C4-2B (cell line): ENCODE measurements at regions not wholly inside any gene's neighbourhood (a gene's known extent, or its start where the extent isn't known, plus 50 kb on each side); places are given as distances from the start of the nearest gene placed in this dataset.

ENCODE experiments used
- ZFX ChIP-seq: fragments of 450-650 bp; IDR thresholded peaks from 2 replicates; pipeline ENCODE4 v1.6.1; 2017
- TF ChIP-seq, protein P1 (sequence below): fragments of 450-650 bp; conservative IDR thresholded peaks from 2 replicates; pipeline ENCODE4 v1.5.1; 2017; ENCODE audit warnings: mild to moderate bottlenecking

DNA sequence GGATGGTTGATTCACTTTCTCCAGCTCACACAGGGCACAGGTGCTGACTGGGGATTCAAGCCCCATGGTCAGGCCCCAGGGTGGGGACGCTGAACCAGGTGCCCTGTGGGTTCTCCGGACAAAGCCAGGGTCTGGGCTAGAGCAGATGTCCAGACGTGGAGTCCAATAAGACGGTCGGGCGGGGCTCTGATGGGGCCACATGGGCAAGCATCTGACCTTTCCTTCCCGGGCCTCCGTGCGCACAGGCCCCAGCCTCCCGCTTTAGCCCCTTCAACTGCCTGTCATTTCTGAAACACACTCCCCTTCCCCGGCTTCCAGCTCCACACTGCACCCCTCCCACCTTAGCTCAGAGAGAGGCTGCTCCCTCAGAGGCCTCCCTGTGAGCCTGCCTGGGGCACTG is 153.0 kb upstream of the PPP2R2D start:
- TF ChIP-seq, protein P1, sequence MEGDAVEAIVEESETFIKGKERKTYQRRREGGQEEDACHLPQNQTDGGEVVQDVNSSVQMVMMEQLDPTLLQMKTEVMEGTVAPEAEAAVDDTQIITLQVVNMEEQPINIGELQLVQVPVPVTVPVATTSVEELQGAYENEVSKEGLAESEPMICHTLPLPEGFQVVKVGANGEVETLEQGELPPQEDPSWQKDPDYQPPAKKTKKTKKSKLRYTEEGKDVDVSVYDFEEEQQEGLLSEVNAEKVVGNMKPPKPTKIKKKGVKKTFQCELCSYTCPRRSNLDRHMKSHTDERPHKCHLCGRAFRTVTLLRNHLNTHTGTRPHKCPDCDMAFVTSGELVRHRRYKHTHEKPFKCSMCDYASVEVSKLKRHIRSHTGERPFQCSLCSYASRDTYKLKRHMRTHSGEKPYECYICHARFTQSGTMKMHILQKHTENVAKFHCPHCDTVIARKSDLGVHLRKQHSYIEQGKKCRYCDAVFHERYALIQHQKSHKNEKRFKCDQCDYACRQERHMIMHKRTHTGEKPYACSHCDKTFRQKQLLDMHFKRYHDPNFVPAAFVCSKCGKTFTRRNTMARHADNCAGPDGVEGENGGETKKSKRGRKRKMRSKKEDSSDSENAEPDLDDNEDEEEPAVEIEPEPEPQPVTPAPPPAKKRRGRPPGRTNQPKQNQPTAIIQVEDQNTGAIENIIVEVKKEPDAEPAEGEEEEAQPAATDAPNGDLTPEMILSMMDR = no peak
- TF ChIP-seq ZFX = no peak
